Colon (tissue), 2 donors: ENCODE measurements at regions not wholly inside any gene's neighbourhood (a gene's known extent, or its start where the extent isn't known, plus 50 kb on each side); places are given as distances from the start of the nearest gene placed in this dataset.
"Not testable (repeated sequence)": the region's sequence is repeated elsewhere in the genome, so short reads cannot be mapped to it uniquely, and the experiment has no call there.

Source experiments
- FAIRE-seq: peaks from 2 replicates; lab custom pipeline; 2012; peaks lifted over from hg19 to GRCh38; lab: Jason Lieb, UNC
- donor health status: control.
- donor health status: control.

GRCh38 chr5:19246191-19246590 lies 741.8 kb downstream of the CDH18 start:
- not testable (repeated sequence) for FAIRE-seq

- FAIRE-seq, result no peak
These were observed 740.7 kb downstream of the CDH18 start for GRCh38 chr5:19247302-19247701.

- no peak for FAIRE-seq
These were observed 732.0 kb downstream of the CDH18 start for GRCh38 chr5:19256036-19256435.

- no peak for FAIRE-seq
These were observed 729.3 kb downstream of the CDH18 start for GRCh38 chr5:19258686-19259085.

GRCh38 chr5:19261879-19262278 lies 726.1 kb downstream of the CDH18 start:
- FAIRE-seq, result no peak

DNA sequence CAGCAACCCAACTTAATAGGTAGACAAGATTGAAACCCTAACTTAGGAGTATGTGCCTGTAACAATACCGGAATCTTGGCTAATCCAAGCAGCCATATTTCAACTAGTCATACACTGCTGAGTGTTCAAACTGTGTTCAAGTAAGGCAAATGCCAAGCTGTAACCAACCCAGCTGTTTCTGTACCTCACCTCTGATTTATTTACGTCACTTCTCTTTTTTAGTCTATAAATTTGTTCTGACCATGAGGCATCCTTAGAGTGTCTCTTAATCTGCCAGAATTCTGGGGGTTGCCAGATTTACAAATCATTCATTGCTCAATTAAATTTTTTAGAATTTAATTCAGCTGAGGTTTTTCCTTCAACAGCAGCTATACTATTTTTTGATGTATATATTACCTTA lies 723.2 kb downstream of the CDH18 start:
- FAIRE-seq, result no peak

DNA sequence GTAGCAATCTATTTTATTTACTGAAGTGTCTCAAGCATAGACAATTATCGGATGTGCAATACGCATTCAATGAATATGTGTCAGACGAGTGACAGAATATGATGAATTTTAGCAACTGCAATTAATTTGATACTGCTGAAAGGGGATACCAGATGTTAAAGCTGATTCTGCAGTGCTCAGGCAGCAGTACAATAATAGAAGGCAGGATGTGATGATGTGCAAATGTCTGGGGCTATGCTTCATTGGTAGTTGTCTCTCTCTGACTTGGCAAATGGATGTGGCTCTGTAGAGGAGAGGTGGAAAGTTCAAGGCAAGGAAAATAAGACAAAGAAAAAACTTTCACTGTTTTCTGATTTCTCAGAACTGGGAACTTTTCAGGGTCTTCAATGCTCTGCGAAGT lies 721.2 kb downstream of the CDH18 start:
- FAIRE-seq, result no peak

DNA sequence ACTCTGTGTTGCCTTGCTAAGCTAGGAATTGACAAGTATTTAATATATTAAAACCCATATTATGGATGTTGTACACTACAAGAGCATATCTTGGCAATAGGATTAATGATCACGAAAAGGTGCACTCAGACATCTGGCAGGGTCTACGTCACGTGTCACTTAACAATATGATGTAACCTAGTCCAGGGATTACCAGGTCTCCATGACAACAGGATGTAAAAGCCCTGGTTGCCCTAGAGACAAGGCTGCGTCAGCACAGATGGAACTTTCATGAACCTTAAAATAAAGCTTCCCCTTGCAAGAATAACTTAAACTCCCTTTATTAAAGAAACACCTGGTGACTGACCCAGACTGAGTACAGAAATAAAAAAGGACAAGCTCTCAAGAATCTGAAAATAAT lies 717.8 kb downstream of the CDH18 start:
- FAIRE-seq, result no peak

- no peak for FAIRE-seq
These were observed 713.4 kb downstream of the CDH18 start for GRCh38 chr5:19274578-19274977.

GRCh38 chr5:19285286-19285685 lies 702.7 kb downstream of the CDH18 start:
- FAIRE-seq, result no peak

- not testable (repeated sequence) for FAIRE-seq
These were observed 700.3 kb downstream of the CDH18 start for GRCh38 chr5:19287548-19288277.

DNA sequence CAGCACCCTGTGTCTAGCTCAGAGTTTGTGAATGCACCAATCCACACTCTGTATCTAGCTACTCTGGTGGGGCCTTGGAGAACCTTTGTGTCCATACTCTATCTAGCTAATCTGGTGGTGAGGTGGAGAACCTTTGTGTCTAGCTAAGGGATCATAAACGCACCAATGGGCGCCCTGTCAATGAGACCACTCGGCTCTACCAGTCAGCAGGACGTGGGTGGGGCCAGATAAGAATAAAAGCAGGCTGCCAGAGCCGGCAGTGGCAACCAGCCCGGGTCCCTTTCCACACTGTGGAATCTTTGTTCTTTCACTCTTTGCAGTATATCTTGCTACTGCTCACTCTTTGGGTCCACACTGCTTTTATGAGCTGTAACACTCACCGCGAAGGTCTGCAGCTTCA lies 699.7 kb downstream of the CDH18 start:
- not testable (repeated sequence) for FAIRE-seq

DNA sequence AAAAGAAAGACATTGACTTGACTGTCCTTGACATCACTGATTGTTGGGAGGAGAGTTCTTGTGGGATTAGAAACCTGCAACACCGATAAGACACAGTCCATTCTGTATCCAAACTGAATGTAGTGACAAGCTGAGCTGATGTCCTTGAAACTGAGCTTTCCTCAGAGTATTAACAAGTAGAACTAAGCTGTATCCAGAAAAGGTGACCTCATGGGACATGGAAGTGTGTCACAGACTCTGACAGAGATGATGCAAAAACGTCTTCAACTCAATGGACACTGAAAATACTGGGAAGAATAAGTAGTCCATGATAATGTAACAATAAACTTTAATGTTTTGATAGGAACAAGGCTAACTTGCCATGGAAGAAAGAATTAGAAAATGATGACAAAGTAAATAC lies 690.1 kb downstream of the CDH18 start:
- FAIRE-seq, result no peak

GRCh38 chr5:19301271-19301670 lies 686.7 kb downstream of the CDH18 start:
- FAIRE-seq, result no peak

DNA sequence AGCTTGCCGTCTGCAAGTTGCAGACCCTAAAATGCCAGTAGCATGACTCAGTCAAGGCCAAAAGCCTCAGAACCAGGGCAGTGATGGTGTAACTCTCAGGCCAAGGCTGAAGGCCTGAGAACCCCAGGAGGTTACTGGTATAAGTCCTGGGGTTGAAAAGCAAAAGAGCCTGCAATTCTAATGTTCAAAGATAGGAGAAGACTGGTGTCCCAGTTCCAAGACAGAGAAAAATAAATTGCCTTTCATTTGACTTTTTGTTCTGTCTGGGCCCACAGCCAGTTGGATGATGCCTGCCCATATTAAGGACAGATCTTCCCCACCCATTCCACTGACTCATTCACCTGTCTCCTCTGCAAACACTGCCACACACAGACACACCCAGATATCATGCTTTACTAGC lies 673.2 kb downstream of the CDH18 start:
- no peak for FAIRE-seq

DNA sequence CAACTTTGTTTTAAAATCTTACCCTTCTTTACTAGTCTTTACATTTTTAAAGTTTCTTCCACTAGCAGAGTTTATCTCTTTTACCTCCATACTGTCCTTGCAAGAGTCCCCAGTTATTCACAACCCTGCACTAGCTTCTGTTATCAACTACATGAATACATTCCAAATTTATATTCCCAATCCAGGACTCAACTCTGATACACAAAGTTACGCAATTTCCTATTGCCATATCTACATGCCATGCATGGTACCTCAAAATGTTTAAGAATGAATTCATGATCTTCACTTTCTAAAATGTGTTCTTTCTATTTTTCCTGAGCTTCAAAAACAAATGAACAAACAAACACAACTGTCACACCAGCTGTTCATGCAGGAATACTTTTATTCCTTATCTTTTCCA lies 668.7 kb downstream of the CDH18 start:
- FAIRE-seq, result no peak

DNA sequence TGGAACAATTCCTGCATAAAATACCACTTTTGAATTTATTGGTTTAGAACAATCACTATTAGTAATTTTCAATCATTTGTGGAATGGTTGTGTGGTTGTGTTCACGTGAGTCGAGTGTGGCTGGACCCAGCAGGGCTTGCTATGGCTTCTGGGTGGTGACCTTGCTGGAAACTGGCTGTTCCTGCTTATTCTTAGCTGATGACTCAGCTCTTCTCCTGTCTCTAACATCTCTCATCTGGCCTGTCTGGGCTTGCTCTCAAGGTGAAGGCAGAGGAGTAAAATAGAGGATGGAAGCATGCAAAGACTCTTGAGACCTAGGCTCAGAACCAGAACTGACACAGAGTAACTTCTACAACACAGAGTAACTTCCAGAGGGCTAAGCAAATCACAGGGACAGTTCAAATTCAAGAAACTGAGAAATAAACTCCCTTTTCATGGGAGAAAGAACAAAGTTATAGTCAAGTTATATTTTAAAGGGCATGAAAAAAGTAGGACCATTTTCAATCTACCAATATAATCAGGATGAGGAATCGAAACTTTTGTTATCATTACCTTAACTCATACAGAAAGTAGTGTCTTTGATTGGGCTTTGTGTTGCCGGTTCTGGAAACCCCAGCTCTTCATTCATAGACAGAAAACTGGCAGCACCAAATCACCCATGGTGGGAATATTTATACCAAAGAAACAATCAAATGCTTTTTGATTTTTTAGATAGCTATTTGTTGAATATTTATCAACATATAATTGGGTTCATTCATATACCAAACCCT lies 665.1 kb downstream of the CDH18 start:
- FAIRE-seq, result no peak

- FAIRE-seq, result no peak
These were observed 653.7 kb downstream of the CDH18 start for GRCh38 chr5:19334278-19334677.

DNA sequence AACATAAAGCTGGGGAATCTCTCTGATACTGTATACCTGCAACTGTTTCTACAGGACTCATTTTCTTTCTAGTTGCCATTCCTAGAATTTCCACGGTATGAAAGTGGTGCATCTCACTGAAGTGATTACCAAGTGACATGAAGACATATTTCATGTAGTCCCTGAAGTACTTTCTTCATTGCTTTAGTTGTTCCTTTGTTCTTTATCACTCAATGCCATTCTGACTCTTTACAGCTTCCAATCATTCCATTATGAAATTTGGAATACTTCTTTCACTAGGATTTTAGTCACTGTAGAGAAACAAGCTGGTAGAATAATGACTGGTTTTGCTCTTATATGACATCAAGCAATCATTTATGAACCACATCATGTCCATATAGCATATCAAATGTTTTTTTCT lies 645.1 kb downstream of the CDH18 start:
- FAIRE-seq, result no peak

- no peak for FAIRE-seq
These were observed 635.9 kb downstream of the CDH18 start for GRCh38 chr5:19352120-19352519.

GRCh38 chr5:19369048-19369447 lies 619.0 kb downstream of the CDH18 start:
- FAIRE-seq, result no peak

DNA sequence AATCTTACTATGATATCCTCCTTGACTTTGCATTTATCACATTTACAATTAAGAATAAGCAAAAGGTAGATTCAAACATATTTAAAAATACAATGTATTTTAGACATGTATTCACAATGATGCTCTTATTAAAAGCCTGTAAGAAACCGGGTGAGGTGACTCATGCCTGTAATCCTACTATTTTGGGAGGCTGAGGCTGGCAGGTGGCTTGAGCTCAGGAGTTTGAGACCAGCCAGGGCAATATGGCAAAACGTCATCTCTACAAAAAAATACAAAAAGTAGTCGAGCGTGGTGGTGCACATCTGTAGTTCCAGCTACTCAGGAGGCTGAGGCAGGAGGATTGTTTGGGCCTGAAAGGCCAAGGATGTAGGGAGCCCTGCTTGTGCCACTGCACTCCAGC lies 618.4 kb downstream of the CDH18 start:
- no peak for FAIRE-seq

DNA sequence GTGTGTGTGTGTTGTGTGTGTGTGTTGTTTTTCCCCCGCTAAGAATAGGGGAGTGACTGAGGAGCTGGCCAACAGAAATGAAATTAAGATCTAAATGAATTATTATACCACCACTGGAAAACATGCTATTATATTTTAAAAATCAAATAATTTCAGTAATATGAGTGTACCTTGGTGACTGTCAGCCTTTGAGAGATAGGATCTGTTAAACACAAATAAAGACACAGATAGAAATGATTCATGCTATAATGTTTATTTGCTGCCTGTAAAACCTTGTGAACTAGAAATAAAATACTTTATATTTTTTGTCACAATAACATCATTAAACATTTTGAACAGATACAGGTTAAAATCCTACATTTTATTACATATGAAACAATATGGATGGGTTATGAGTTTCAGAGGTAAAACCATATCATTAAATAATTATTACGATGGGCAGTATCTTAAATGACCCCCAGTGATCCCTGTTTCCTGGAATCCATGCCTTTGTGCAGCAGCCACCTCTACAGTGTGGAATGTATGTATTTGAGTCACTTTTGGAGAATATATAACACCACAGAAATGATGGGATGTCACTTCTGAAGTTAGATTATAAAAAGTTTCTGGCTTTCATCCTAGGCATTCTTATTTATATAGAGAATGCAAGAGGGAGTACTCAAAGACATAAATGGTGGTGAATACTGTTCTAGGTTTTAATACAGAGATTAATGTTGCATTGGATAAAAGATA lies 617.2 kb downstream of the CDH18 start:
- no peak for FAIRE-seq
